ENCODE measurements at regions not wholly inside any gene's neighbourhood (a gene's known extent, or its start where the extent isn't known, plus 50 kb on each side); places are given as distances from the start of the nearest gene placed in this dataset.

DNA sequence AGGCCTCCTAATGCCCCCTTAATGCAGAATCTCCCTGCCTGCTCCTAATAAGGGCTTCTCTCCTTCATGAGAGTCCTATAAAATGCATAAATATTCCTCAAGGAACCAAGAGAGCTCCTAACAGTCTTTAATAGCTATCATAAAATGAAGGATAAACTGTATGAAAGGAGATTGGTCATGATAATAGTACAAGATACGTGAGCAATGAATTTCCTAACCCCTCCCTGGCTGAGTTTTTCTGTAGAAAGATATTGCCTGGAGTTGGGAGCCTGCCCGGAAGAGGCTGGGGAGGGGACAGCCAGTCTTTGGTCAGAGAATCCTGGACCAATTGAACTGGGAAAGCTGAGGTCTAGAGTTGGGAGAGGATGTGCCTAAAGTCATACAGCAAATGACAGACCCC lies 321.9 kb upstream of the CDH5 start:
- ATAC-seq (no peak), DNase-seq (ENCODE audit: low spot score) (no peak), FAIRE-seq (no peak)
- Histone ChIP-seq H3K27ac (ENCODE audit: extremely low read length, insufficient read depth, low read length) (no peak overlapping the region), H3K4me1 (ENCODE audit: insufficient read depth, low read length) (no peaks in the 10 kb centered on the region), H3K9ac (ENCODE audit: insufficient read depth, low read depth, low read length) (no peak overlapping the region), H3K27me3 (ENCODE audit: control insufficient read depth in 1 of 2, insufficient read depth in 2 of 2, low read length in 2 of 2) (no peaks in the 10 kb centered on the region), H3K4me2 (ENCODE audit: low read depth, low read length) (no peak overlapping the region), H4K20me1 (ENCODE audit: insufficient read depth, low read length) (no peaks in the 10 kb centered on the region), H3K4me3 (replicated peaks in 1 of 3; ENCODE audit: insufficient read depth in 1 of 3, low read depth in 2 of 3, low read length in 3 of 3) (no peak overlapping the region), H3K36me3 (replicated peaks in 1 of 2; ENCODE audit: control insufficient read depth in 1 of 2, insufficient read depth in 2 of 2, low read length in 2 of 2) (no peaks in the 10 kb centered on the region), H2AFZ (ENCODE audit: low read length) (no peak overlapping the region), H3K79me2 (ENCODE audit: insufficient read depth, low read length) (no peaks in the 10 kb centered on the region), H3K9me3 (ENCODE audit: low read length) (no peaks in the 10 kb centered on the region)
- BruUV-seq (replicated peaks) = no TSS peak
- TF ChIP-seq, protein P1, sequence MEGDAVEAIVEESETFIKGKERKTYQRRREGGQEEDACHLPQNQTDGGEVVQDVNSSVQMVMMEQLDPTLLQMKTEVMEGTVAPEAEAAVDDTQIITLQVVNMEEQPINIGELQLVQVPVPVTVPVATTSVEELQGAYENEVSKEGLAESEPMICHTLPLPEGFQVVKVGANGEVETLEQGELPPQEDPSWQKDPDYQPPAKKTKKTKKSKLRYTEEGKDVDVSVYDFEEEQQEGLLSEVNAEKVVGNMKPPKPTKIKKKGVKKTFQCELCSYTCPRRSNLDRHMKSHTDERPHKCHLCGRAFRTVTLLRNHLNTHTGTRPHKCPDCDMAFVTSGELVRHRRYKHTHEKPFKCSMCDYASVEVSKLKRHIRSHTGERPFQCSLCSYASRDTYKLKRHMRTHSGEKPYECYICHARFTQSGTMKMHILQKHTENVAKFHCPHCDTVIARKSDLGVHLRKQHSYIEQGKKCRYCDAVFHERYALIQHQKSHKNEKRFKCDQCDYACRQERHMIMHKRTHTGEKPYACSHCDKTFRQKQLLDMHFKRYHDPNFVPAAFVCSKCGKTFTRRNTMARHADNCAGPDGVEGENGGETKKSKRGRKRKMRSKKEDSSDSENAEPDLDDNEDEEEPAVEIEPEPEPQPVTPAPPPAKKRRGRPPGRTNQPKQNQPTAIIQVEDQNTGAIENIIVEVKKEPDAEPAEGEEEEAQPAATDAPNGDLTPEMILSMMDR (CRISPR knock-in tag; IDR thresholded peaks at IDR 0.05) = no peak
- TF ChIP-seq ZFP82 (CRISPR knock-in tag; IDR thresholded peaks at IDR 0.05; ENCODE audit: borderline replicate concordance) = no peak
- TF ChIP-seq BCL6 (CRISPR knock-in tag; IDR thresholded peaks at IDR 0.05) = no peak
- TF ChIP-seq SMC3 (IDR thresholded peaks at IDR 0.05; ENCODE audit: low read length) = no peak
- TF ChIP-seq ETV6 (CRISPR knock-in tag; conservative IDR thresholded peaks at IDR 0.05) = no peak
- no peak for TF ChIP-seq IKZF1 (IDR thresholded peaks at IDR 0.05)
- no peak for TF ChIP-seq ZNF180 (CRISPR knock-in tag; IDR thresholded peaks at IDR 0.05; ENCODE audit: borderline replicate concordance, low read depth)
- TF ChIP-seq, protein P2, sequence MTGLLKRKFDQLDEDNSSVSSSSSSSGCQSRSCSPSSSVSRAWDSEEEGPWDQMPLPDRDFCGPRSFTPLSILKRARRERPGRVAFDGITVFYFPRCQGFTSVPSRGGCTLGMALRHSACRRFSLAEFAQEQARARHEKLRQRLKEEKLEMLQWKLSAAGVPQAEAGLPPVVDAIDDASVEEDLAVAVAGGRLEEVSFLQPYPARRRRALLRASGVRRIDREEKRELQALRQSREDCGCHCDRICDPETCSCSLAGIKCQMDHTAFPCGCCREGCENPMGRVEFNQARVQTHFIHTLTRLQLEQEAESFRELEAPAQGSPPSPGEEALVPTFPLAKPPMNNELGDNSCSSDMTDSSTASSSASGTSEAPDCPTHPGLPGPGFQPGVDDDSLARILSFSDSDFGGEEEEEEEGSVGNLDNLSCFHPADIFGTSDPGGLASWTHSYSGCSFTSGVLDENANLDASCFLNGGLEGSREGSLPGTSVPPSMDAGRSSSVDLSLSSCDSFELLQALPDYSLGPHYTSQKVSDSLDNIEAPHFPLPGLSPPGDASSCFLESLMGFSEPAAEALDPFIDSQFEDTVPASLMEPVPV (CRISPR knock-in tag; IDR thresholded peaks at IDR 0.05) = no peak
- TF ChIP-seq ZFP1 (CRISPR knock-in tag; IDR thresholded peaks at IDR 0.05) = no peak
- no peak for TF ChIP-seq ZNF263 (CRISPR knock-in tag; IDR thresholded peaks at IDR 0.05)
- no peak for TF ChIP-seq ZNF138 (CRISPR knock-in tag; IDR thresholded peaks at IDR 0.05; ENCODE audit: low read depth)
- no peak for TF ChIP-seq RORA (CRISPR knock-in tag; IDR thresholded peaks at IDR 0.05)
- TF ChIP-seq, protein P3, sequence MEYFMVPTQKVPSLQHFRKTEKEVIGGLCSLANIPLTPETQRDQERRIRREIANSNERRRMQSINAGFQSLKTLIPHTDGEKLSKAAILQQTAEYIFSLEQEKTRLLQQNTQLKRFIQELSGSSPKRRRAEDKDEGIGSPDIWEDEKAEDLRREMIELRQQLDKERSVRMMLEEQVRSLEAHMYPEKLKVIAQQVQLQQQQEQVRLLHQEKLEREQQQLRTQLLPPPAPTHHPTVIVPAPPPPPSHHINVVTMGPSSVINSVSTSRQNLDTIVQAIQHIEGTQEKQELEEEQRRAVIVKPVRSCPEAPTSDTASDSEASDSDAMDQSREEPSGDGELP (IDR thresholded peaks at IDR 0.05; ENCODE audit: borderline replicate concordance, low read depth) = no peak
- no peak for TF ChIP-seq MAF1 (CRISPR knock-in tag; IDR thresholded peaks at IDR 0.05; ENCODE audit: borderline replicate concordance)
- no peak for TF ChIP-seq CAMTA2 (CRISPR knock-in tag; IDR thresholded peaks at IDR 0.05; ENCODE audit: borderline replicate concordance)
- TF ChIP-seq NR3C1 (CRISPR knock-in tag; IDR thresholded peaks at IDR 0.05) = no peak
- CTCF ChIA-PET (ENCODE audit: low intra/inter-chr PET ratio, low total read pairs) = no interaction called here
- 2% methylated on average over 2 of the region's 2 CpGs for WGBS (ENCODE audit: low lambda C conversion rate)
- intact Hi-C loops (cut with micrococcal nuclease; ENCODE audit: unreplicated experiment) (no loop called here), in situ Hi-C loops (cut with HindIII; ENCODE audit: extremely low pct_ligation_motif_present, low pct_unique_long_range_greater_than_20kb) (no loop called here)
- POLR2A ChIA-PET = no interaction called here
